Lung (tissue), 11 donors: ENCODE measurements at regions not wholly inside any gene's neighbourhood (a gene's known extent, or its start where the extent isn't known, plus 50 kb on each side); places are given as distances from the start of the nearest gene placed in this dataset.

ENCODE experiments used
- ATAC-seq: fragments of 200-7000 bp; cut with Tn5 transposase; one replicate; pipeline ENCODE4 v1.9.1; 2020; ENCODE audit warnings: moderate number of reproducible peaks; ENCODE audit not compliant: insufficient read depth, low FRiP score
- DNase-seq, 3 donors: peaks; one replicate each; pipeline ENCODE4 v3.0.0-alpha.2; 2013 to 2017
- H3K27ac ChIP-seq, 2 donors: one replicate each; pipeline ENCODE4 v1.5.1; 2013; ENCODE audit warnings: mild to moderate bottlenecking in 2 of 2, moderate library complexity in 2 of 2, control low read depth in 1 of 2, inconsistent platforms in 1 of 2, low read depth in 1 of 2, low read length in 1 of 2
- H3K27me3 ChIP-seq, 3 donors: one replicate each; pipeline ENCODE4 v1.5.1; 2013; ENCODE audit warnings: low read length in 2 of 3; ENCODE audit not compliant: control insufficient read depth in 3 of 3, insufficient read depth in 3 of 3
- H3K36me3 ChIP-seq, 4 donors: one replicate each; pipeline ENCODE4 v1.5.1; 2013; ENCODE audit warnings: low read length in 4 of 4, mild to moderate bottlenecking in 1 of 4, moderate library complexity in 1 of 4; ENCODE audit not compliant: control insufficient read depth in 4 of 4, insufficient read depth in 4 of 4
- H3K4me1 ChIP-seq, 5 donors: one replicate each; pipeline ENCODE4 v1.5.1; 2013; ENCODE audit warnings: low read length in 5 of 5, mild to moderate bottlenecking in 2 of 5, moderate library complexity in 1 of 5; ENCODE audit not compliant: control insufficient read depth in 5 of 5, insufficient read depth in 5 of 5
- H3K4me3 ChIP-seq: one replicate; pipeline ENCODE4 v1.5.1; 2013; ENCODE audit warnings: mild to moderate bottlenecking, control low read depth, moderate library complexity
- H3K9ac ChIP-seq, 2 donors: one replicate each; pipeline ENCODE4 v1.5.1; 2013; ENCODE audit warnings: low read length in 2 of 2, control low read depth in 1 of 2; ENCODE audit not compliant: insufficient read depth in 1 of 2
- H3K9me3 ChIP-seq, 4 donors: one replicate each; pipeline ENCODE4 v1.5.1; 2013; ENCODE audit warnings: low read length in 3 of 4, mild to moderate bottlenecking in 1 of 4, moderate library complexity in 1 of 4; ENCODE audit not compliant: control insufficient read depth in 4 of 4, insufficient read depth in 3 of 4
- CTCF ChIP-seq: IDR thresholded peaks from 2 replicates; pipeline ENCODE4 v1.5.1; 2012; ENCODE audit warnings: mild to moderate bottlenecking; ENCODE audit errors: control extremely low read depth, extremely low read depth
- whole genome bisulfite sequencing, 2 donors: extraction: QIAGEN DNeasy Blood & Tissue Kit; methylation state at CpG; one replicate each; pipeline ENCODE4 v1.1.7; 2013; 5-methylcytosine and 5-hydroxymethylcytosine counted together
- donor health status: control.
- donor health status: control.
- donor health status: Bipolar disorder and iron deficiency.
- donor health status: healthy.
- donor health status: DM: yes; HTN: yes; CAD: no.

- TF ChIP-seq CTCF: no peak
- Histone ChIP-seq H3K9ac (no peak overlapping the region), H3K36me3 (no peaks in the 10 kb centered on the region), H3K27me3 (no peaks in the 10 kb centered on the region), H3K27ac (no peak overlapping the region), H3K9me3 (no peaks in the 10 kb centered on the region), H3K4me3 (no peak overlapping the region), H3K4me1 (peaks cover 0 to 9% (median 0%) of the 10 kb centered on the region in 5 donors)
- DNase-seq (no peak), ATAC-seq (no peak)
- WGBS, 2 donors: 61 to 81% methylated on average over 2 of the region's 2 CpGs
Measured at GRCh38 chr11:104526006-104526405, 362.1 kb upstream of the PDGFD start.

GRCh38 chr11:104525416-104525815, 361.5 kb upstream of the PDGFD start:
- no peak for DNase-seq
- no peak for TF ChIP-seq CTCF
- Histone ChIP-seq H3K27me3 (no peaks in the 10 kb centered on the region), H3K9me3 (no peaks in the 10 kb centered on the region), H3K36me3 (no peaks in the 10 kb centered on the region), H3K27ac (no peak overlapping the region), H3K4me1 (peaks cover 0 to 6% (median 0%) of the 10 kb centered on the region in 5 donors), H3K4me3 (no peak overlapping the region), H3K9ac (no peak overlapping the region)
- no peak for ATAC-seq
- WGBS, 2 donors: 81 to 86% methylated on average over 3 of the region's 3 CpGs

- H3K9ac ChIP-seq: no peak overlapping the region
- H3K4me3 ChIP-seq: no peak overlapping the region
- no peaks in the 10 kb centered on the region for H3K27me3 ChIP-seq
- H3K9me3 ChIP-seq: no peaks in the 10 kb centered on the region
- no peaks in the 10 kb centered on the region for H3K4me1 ChIP-seq
- no peak overlapping the region for H3K27ac ChIP-seq
- no peak for TF ChIP-seq CTCF
- DNase-seq (no peak), ATAC-seq (no peak)
- no peaks in the 10 kb centered on the region for H3K36me3 ChIP-seq
Measured at GRCh38 chr11:104524254-104524653, 360.3 kb upstream of the PDGFD start.

- H3K27ac ChIP-seq: no peak overlapping the region
- WGBS, 2 donors: 80 to 85% methylated on average over 1 of the region's 1 CpG
- no peaks in the 10 kb centered on the region for H3K9me3 ChIP-seq
- H3K4me1 ChIP-seq: no peaks in the 10 kb centered on the region
- DNase-seq: no peak
- H3K4me3 ChIP-seq: no peak overlapping the region
- ATAC-seq: no peak
- H3K9ac ChIP-seq: no peak overlapping the region
- H3K36me3 ChIP-seq: no peaks in the 10 kb centered on the region
- H3K27me3 ChIP-seq: no peaks in the 10 kb centered on the region
- no peak for TF ChIP-seq CTCF
Measured at GRCh38 chr11:104523611-104524010, 359.7 kb upstream of the PDGFD start.
